Stimulated activated CD4-positive, alpha-beta T cell treated with anti-CD3 and anti-CD28 coated beads, TNF-alpha, amount 100 ng/mL, for 1 hour (primary cell): ENCODE measurements at regions not wholly inside any gene's neighbourhood (a gene's known extent, or its start where the extent isn't known, plus 50 kb on each side); places are given as distances from the start of the nearest gene placed in this dataset.
"Not testable (repeated sequence)": the region's sequence is repeated elsewhere in the genome, so short reads cannot be mapped to it uniquely, and the experiment has no call there.

Source experiments
- DNase-seq, 3 donors: peaks; one replicate each; pipeline ENCODE4 v3.0.0-alpha.2; 2020; ENCODE audit warnings: low read depth in 3 of 3, low spot score in 1 of 3

DNA sequence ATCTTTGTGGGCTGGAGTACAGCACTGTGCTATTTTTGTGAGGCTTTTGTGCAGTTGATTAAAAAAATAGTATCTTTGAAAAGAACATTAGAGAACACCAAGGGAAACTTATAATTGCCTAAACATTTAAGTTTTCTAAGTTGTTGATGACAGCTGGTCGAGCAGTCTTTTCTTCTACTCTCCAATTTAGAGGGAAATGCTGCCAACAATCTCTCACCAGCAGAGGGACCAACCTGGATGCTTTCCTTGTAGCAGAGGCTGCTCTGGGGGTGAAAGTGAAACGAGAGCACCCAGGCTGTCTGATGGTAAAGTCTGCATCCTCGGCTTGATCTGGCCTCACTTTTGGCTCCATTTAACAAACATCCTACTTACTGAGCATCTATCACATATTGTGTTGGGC lies 1286.5 kb upstream of the TENM4 start:
- no peak for DNase-seq

DNA sequence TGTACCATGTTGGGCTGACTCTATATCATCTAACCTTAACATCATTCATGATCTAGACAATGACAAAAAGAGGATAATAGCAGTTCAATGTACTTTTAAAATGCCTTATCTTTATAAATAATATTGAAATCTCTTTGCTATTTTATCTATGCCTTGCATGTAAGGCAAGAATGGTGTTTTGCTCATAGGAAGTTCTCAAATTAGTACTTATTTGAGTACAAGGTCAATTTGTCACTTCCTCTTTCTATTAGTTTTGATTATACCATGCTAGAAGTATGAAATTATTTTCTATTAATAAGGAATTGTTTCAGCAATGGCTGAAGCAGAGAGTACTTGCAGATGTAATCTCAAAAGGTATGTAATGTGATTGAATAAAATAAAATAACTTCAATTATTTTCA lies 1285.4 kb upstream of the TENM4 start:
- no peak for DNase-seq

DNA sequence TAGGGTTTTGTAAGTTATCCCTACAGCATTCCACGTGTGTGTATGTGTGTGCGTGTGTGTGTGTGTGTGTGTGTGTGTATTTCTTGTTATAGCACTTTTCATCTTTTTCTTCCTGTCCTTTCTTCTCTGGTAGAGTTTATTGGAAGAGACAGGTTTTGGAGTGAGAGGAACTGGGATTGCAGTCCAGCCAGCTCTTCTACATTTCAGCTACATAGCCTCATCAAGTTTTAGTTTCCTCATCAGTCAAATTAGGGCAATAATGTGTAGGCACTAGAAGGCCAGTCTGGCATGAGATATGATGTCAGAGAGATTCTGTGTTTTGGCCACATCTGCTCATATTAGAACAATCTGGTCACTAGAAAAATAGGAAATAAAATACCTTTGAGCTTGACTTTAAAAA lies 1283.5 kb upstream of the TENM4 start:
- DNase-seq = no peak

DNA sequence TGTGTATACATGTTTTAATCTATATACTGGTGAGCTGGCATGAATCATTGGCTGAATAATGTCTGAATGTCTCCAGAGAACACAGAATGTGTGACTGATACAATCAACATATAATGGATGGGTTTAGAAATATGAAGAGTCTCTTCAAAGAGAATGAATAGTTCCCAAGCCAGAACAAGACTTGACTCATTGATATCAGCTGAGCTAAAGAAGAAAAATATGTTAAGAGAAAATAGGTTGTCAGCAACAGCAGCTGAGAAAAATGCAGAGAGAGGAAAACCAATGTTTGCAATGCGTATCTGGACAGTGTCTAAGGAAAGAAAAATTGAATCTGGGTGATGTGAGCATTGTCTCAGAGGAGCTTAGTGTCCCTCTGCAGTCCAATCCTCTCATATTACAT lies 1281.8 kb upstream of the TENM4 start:
- no peak for DNase-seq

DNA sequence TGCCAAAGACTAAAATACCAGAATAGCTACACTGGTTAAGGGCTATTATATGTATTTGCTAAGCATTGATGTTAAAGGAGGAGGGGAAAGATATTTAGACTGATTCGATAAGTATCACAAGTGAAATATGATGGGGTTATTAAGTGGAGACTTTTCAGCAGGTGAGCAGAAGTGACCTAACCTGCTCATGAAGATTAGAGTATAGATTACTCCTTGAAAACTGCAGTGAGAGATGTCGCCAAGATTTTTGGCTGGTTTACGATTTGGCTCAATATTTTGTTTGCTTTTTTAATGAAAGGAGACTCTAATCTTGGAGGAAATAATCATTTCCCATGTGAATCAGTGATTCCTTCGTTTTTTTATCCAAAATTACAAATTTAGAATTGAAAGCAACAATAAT lies 1279.5 kb upstream of the TENM4 start:
- no peak for DNase-seq

DNA sequence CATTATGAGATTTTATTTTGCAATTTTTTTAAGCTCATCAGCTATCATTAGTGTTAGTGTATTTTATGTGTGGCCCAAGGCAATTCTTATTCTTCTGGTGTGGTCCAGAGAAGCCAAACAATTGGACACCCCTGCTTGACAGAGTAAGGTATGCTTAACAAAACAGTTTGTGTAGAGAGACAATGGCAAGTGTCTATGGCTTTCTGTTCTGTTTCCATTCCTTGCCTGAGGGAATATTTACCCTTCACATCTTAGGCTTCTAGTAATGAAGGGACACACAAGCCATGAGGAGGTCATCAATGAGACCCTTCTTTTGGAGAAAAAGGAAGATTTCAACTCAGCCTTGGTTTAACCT lies 1278.4 kb upstream of the TENM4 start:
- DNase-seq = no peak

DNA sequence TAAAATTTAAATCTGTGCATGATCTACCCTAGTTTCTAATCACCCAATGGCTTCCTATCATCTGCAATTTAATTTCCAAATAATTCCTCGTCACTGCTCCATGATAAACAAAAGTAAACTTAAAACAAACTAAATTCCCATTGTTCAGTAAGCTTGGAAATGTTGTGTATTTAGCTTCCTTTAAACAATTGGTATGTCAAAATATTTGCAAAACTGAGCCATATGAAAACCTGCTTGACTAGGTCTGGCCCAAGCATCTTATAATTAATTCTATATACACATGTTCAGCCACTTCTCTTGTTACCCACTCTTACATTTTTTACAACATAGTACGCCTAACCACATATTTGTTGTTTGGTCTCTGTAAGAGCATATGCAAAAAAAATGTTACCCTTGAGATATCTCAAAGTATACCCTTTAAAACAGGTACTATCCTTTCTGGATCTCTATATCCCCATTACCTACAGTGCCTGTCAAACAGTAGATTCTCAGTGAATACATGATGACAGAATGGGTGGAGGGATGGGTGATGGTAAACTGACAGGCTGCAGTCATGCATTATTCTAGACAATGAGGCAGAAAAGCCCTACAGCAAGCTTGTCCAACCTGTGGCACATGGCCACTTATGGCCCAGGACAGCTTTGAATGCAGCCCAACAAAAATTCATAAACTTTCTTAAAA lies 1277.9 kb upstream of the TENM4 start:
- DNase-seq = no peak

DNA sequence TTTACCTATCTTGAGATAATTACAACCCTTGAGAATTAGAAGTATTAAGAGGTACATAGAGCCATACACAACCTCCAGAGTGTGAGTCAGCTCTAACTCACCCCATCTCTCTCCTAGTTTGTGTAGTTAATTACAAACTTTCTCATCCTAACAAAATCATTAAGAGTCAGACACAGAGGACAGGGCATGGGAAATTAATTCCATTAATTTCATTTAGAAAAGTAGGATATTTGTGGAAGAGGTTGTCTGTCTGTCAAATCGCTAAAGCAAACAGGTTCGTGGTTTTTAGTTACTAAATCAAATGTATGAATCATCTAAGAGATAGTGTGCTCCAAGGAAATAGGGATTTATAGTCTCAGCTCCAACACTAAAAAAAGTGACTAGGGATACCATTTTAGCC lies 1261.4 kb upstream of the TENM4 start:
- no peak for DNase-seq

DNA sequence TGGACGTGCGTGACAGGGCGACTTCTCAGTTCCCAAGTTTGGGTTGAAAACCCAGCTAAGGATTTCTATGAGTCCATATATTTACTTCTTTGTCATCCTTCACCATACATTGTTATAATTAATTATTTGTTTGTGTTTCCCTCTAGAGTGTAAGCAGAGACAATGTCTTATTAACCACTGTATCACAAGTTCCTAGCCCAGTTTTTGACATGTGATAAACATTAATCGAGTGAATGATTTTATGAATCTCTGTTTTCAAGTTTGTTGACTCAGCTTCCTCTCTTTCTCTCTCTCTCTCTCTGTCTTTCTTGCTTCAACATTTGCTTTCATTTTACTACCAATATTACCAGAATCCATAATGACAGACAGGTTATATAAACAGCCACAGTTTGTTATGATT lies 1259.6 kb upstream of the TENM4 start:
- DNase-seq = no peak

DNA sequence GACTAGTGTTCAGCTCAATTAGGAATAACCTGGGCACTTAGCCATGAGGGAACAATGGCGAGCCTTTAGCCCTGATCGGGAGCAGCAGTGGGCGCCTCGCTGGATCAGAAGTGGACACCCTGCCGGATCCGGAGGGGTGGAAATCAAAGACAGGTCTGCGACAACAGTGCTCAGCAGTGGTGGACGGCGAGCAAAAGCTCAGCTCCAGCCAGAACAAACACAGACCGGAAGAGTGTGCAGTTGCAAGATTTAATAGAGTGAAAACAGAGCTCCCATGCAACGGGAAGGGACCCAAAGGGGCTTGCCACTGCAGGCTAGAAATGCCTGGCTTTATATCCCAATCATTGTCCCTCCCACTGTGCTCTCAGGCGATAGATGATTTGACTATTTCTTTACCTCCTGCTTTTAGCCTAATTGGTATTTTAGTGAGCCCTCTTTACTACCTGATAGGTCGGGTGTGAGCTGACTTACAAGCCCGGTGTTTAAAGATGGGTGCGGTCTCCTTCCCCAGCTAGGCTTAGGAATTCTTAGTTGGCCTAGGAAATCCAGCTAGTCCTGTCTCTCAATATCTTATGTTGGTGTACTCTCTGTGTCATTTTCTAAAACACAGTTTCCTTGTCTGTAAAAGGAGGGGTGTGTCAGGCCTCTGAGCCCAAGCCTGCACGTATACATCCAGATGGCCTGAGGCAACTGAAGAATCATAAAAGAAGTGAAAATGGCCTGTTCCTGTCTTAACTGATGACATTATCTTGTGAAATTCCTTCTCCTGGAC lies 1258.8 kb upstream of the TENM4 start:
- not testable (repeated sequence) for DNase-seq

DNA sequence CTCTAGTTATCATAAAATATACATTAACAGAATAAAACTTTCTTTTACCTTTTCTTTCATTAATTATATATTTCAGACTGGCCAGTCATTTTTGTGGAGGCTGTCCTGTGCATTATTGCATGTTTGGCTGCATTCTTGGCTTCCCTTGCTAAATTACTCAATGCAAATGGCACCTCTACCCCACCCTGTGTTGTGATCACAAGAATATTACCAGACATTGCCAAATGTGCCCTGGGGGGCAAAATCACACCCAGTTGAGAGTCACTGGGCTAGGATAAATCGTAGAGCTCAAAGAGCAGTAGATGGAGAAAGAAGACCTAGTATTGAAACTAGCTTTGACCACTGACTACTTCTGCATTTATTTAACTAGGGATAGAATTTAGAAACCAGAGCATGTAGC lies 1257.8 kb upstream of the TENM4 start:
- no peak for DNase-seq

DNA sequence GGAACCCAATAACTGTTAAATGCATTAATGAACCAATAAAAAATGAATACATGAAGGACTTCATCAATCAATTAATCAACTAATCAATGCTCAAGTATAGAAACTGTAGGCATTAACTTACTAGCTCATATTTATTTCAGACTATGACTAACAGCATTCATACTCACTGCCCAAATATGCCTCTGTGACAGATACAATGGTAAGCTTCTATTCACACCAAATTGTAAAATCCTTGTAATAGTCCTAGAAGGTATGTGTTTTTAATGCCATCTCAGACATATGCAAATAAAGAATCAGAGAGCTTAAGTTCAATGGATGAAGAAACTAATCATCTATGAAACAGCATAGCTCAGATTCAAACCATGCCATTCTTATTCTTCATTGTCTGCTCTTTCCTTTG lies 1253.6 kb upstream of the TENM4 start:
- no peak for DNase-seq

DNA sequence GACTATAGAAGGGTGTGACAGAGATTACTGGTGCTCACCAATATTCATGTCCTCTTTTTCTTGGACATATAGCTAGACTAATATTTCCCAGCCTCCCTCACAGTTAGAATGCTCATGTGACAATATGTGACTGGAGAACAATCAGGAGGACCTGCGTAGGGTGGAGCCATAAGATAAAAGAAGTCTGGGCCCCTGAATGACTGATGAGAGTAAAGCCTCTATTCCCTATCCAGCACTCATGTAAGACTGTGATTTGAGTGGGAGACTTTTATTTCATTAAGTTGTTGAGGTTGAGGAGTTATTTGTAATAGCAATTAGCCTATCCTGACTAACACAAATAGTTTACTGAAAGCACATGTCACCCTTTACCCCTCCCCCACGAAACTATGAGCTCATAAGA lies 1247.1 kb upstream of the TENM4 start:
- DNase-seq = no peak

DNA sequence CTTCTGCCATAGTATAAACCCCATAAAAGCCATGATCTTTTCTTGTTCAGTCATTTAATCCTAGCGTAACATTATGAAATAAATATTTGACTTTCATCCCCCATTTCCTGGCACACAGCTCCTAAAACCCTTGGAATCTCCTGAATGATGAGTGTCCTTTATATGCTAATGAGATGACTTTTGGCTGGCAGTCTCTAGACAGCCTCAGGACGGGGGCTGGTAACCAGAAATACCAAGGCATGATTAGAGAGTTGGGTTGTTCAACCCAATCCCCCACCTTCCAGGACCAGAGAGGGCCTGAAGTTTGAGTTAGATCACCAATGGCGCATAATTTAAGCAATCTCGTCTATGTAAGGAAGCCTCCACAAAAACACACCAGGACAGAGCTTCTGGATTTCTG lies 1246.1 kb upstream of the TENM4 start:
- DNase-seq = no peak

DNA sequence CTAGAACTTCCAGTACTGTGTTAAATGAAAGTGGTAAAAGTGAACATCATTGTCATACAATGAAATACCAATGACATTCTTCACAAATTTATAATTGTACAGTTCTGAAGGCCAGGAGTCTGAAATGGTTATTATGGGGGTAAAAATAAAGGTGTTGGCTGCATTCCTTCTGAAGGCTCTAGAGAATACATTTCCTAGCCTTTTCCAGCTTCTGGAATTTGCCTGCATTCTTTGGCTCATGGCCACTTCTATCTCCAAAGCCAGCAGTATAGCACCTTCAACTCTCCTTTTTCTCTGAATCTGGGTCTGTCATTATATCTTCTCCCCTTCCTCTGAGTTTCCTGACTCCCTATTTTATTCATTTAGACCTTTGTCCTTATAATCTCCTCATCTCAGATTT lies 1232.7 kb upstream of the TENM4 start:
- no peak for DNase-seq

DNA sequence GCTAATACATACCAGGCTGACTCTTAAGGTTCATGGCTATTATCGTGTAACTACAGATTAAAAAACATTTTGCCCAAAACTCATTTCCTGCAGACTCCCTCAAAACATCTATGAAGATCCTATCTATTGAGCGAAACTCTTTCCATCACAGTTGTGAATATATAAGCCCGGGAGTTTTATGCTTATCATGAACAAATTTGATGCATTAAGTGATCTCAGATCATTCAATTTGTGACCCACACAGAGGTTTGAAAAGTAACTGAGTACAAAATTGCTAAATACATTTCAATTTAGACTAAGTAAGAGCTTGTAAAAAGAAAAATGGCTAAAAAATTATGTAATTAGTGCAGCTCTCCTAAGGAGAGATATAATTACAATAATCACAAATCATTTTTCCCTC lies 1228.8 kb upstream of the TENM4 start:
- no peak for DNase-seq

DNA sequence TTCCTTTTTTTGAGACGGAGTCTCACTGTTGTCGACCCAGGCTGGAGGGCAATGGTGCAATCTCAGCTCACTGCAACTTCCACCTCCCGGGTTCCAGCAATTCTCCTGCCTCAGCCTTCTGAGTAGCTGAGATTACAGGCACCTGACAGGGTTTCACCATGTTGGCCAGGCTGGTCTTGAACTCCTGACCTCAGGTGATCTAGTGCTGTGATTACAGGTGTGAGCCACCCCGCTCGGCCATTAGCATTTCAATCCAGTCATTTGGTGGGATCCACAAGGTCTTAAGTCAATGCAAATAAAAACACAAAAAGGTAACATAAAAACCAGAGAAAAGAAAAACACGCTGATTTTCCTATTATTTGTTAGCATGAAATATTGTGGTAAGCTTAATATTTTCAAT lies 1227.2 kb upstream of the TENM4 start:
- DNase-seq = no peak

DNA sequence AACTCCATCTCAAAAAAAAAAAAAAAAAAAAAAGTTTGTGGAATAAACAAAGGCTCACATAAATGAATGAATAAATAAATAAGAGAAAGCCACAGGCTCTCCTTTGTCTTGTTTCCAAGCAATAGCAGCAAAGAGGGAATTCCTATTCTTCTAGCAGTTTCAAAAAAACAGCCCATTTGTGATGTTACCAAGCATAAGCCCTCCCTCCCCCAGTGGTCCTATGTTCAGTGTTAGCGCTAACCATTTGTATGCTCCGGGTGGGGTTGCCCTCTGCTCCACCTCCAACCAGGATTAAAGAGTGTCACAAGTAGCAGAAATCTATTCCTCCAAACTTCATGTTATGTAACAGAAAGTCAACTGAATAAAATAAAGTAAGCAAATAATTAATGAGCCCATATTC lies 1215.0 kb upstream of the TENM4 start:
- no peak for DNase-seq

DNA sequence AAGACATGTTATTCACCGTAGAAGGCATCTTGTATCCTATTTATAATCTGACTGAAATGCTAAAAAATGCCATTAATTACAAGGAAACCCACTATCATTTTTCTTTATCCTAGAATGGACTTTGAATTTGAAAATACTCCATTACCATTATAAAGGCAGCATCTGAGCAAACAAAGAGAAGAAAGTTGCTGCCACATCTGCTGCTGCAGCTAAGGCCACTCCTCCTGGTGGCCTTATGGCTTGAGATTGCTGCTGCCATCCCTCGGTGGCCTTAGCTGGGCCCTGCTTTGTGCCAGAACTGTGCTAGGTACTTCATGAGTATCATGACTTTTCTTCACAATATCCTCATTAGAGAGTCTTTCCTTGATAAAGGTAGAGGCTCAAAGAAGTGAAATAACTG lies 1210.1 kb upstream of the TENM4 start:
- no peak for DNase-seq

DNA sequence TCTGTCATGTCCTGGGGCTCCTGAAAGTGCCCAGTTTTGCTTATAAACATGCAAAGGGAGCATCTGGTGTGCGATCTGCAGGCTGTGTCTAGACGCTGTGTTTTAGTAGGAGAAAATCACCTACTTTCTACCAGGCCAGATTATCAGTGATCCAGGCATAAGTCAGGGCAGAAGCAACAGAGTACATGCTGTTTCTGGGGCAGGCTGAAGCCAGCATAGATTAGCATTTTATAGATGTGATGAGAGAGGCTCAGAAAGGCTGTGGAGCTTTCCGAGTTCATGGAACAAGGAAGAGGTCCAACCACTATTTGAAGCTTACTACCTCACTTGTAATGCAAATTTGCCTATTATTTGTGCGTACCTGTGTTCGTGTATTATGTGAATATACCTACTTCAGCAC lies 1208.4 kb upstream of the TENM4 start:
- DNase-seq = no peak

DNA sequence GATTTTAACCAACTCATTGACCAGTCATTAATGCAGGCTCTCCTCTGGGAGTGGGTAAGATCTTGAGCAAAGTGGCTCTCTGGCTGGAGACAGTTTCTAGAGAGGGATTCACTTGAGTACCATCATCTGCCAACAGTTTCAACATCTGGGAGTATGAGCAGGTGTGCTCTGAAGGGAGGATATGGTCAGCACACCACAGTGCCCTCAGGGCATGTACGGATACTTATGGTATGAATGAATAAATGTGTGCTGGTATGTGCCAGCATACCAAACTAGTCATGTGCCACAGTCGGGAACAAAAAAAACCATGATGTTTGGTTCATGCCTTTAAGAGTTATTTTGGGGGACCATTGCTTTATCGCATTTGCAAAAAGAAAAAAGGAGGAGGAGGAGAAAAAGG lies 1197.5 kb upstream of the TENM4 start:
- no peak for DNase-seq

DNA sequence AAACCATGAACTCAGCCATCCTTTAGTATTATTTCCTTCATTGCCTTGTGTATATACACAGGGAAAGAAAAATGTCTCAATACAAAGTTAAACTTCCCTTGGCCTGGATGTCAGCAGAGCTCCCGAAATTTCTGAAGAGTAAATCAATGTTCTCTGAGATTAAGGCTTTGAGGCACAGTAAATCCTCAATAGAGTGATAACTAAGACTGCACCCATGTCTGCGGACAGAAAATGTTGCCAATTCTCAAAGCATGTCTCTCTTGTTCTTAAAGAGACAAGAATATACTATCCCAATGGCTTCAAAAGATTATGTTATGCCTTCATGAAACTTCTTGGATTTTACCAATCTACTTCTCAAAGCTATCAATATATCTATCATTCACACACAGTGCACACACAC lies 1196.7 kb upstream of the TENM4 start:
- no peak for DNase-seq

DNA sequence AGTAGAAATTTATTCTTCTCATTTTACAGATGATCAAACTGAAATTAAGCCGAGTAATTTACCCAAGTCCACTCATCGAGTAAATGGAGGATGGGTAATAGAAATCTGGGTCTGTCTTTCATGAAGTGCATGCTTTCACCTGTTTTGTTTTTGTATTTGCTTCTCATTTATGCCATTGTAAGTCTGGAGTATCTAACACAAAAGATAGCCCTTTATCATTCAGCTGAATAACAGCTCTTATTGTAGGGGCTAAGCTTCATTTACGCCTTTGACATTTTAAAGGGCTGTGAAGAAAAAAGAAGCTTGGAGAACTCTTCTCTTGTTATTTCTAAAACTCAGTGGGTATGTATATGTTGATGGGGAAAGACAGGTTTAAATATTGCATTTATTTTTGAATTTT lies 1196.2 kb upstream of the TENM4 start:
- DNase-seq = no peak
